ENCODE measurements at regions not wholly inside any gene's neighbourhood (a gene's known extent, or its start where the extent isn't known, plus 50 kb on each side); places are given as distances from the start of the nearest gene placed in this dataset.

- DNase-seq, result no peak
These were observed 53.7 kb downstream of the RPS12 start for GRCh38 chr6:132868057-132868456.

GRCh38 chr6:132872923-132873322 is 58.6 kb downstream of the RPS12 start:
- no peak for DNase-seq

- DNase-seq, result no peak
These were observed 62.6 kb downstream of the RPS12 start for GRCh38 chr6:132877003-132877402.

DNA sequence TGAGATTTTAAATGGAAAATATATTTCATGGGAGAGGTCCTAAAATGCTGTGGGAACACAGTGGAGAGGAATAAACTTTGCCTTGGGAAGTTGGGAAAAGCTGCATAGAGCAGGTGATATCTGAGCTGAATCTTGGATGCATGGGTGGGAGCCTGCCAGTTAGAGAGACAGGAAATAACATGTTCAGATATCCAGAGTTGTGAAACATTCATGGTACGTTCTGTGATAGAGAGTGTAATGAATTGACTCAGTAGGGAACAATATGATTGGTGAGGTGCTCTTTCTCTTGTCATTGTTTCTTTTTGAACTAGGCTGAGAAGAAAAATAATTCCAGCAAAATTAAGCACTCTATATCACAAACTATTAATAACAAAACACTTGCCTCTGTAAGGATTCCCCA is 72.8 kb downstream of the RPS12 start:
- DNase-seq, result no peak

DNA sequence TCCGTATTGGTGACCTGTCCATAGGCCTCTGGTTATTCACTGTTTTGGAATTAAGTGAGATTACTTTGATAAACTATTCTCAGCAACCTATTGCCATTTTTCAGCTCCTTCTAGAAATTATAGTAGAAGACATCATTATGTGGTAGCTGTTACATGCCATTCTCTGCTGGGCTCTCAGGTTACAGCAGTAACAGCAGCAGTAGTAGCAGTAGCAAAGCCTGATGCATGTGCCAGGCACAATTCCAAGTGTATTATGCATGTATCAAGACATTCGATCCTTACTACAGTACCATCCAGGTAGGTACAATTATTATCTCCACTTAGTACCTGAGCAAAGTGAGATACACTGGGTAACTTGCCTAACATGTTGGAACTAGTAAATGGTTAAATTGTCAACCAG is 74.3 kb downstream of the RPS12 start:
- DNase-seq, result no peak

DNA sequence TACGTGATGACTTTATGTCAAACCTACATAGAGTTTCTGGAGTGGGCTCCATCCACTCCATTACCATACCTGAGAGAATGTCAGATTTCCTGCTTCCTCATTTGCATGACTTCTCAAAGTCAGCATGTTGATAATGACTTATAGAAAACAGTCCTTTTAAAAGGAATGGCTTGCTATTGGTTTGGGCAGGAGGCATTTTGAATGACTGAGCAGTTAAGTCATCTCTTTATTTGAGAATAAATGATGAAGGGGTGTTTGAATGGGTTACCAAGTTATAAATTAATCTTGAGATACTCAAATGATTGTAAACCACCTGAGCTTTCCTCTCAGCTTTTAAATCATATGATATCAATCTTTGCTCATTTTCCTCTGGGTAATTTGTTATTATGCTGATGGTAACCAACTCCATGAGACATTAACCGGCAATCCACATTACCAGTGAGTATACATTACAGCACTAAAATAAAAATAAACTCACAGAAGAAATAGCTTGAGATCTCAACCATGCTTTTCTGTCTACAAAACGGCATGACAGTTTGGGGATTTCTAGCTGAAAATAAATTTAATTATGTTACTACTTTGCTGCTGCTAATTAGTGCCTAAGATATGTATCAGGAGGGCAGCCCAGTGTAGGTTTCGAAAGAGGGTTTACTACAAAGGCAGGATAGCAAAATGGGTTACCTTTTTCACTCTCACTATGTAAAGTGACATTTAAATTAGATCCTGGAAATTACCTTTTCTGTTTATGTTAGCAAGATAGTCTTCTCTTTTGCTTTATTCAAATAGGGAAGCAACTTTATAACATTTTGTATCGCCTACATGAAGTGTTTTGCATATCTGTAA is 78.8 kb downstream of the RPS12 start:
- no peak for DNase-seq

- DNase-seq, result no peak
These were observed 79.6 kb downstream of the RPS12 start for GRCh38 chr6:132893772-132894490.

DNA sequence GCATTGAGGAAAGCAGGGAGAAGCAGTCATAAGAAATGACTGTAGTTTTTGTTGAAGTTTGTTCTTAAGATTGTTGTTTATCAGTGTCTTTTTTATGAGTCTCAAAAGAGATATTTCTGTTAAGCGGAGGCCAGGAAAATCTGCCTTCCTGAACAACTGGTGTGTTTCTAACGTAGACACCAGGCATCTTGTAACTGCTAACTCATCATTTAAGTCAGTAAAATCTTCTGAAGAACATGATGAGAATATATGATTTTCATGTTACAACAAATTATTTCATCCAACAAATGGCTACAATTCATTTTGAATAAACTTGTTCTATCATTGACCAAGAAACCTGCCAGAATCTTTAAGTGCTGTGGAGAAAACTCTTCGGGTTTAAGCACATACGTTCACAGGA is 84.0 kb downstream of the RPS12 start:
- DNase-seq, result no peak

GRCh38 chr6:132900849-132901248 is 86.5 kb downstream of the RPS12 start:
- DNase-seq, result no peak

DNA sequence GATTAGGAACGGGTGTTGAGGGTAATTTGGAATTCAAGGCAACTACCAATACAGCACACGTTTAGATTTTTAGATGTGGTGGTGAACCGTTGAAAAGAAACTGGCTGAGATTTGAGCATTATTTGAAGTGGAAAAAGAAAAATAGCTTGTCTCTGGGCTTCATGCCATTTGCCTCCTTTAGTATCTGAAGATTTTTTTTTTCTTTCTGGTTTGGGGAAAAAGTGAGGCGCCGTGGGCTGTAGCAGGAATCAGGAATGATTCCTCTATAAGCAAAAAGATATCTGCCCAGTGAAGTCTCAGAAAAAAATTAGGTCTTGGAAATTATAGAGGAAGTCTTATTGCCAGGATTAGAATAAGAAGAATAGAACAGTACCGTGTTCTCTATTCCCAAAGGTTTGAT is 88.5 kb downstream of the RPS12 start:
- no peak for DNase-seq

DNA sequence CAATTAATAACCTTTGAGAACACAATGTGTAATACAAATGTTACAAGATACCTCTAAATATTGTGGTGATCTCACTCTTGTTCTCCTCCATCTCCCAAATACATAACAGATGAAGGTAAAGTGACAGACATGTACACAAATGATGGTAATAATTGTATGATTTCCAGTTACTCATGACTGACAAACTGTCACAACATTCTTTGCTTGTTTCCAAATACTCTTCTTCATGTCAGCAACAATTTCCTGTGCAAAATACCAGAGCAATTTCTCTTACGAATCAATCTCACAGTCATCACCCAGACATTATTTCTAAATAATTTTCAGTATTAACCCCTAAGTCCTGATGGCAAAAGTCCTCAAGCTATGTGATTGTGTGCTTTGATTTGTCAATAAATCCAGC is 92.9 kb downstream of the RPS12 start:
- DNase-seq, result no peak

- DNase-seq, result no peak
These were observed 93.5 kb downstream of the RPS12 start for GRCh38 chr6:132907914-132908313.

DNA sequence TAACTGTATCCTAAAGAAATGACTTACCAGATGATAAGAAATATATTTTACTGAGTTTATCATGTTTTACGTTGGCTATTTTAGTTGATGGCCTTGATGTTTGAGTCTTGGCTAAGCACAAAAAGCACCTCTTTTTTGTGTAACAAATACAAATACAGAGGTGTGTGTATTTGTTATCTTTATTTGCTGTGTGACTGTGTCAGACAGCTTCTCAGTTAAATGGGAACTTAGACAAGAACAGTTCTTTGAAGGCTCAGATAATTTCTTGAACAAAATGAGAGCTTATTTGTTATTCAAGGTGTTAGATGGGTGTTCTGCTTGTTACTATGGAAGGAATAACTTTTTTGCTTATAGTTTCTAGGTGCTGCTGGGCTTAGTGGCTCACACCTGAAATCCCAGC is 95.4 kb downstream of the RPS12 start:
- DNase-seq, result no peak

GRCh38 chr6:132910759-132911158 is 96.4 kb downstream of the RPS12 start:
- no peak for DNase-seq

GRCh38 chr6:132919045-132919860 is 104.9 kb downstream of the RPS12 start:
- DNase-seq, result no peak

GRCh38 chr6:132927713-132928112 is 113.3 kb downstream of the RPS12 start:
- no peak for DNase-seq

- no peak for DNase-seq
These were observed 114.8 kb downstream of the RPS12 start for GRCh38 chr6:132929141-132929540.

- DNase-seq, result no peak
These were observed 116.9 kb downstream of the RPS12 start for GRCh38 chr6:132931313-132931712.

GRCh38 chr6:132931936-132932514 is 117.7 kb downstream of the RPS12 start:
- DNase-seq, result no peak

- DNase-seq, result no peak
These were observed 118.2 kb downstream of the RPS12 start for GRCh38 chr6:132932588-132932987.

GRCh38 chr6:132933090-132933489 is 118.7 kb downstream of the RPS12 start:
- no peak for DNase-seq

GRCh38 chr6:132934496-132934895 is 120.1 kb downstream of the RPS12 start:
- no peak for DNase-seq

GRCh38 chr6:132936646-132937045 is 122.3 kb downstream of the RPS12 start:
- DNase-seq, result no peak
